H9 (cell line): ENCODE measurements at regions not wholly inside any gene's neighbourhood (a gene's known extent, or its start where the extent isn't known, plus 50 kb on each side); places are given as distances from the start of the nearest gene placed in this dataset.

Experiments used
- DNase-seq: peaks from one replicate; pipeline ENCODE4 v3.0.0-alpha.2; 2017
- H2AFZ ChIP-seq: one replicate; pipeline ENCODE4 v1.6.1; 2013; ENCODE audit warnings: mild to moderate bottlenecking, low read length, control low read depth, moderate library complexity
- H2AK5ac ChIP-seq: 2 replicates; pipeline ENCODE4 v1.6.1; 2013; ENCODE audit warnings: low read length, control low read depth, mixed read lengths; ENCODE audit not compliant: insufficient read length
- H2BK120ac ChIP-seq: one replicate; pipeline ENCODE4 v1.6.1; 2013; ENCODE audit warnings: low read depth, mild to moderate bottlenecking, low read length, control low read depth, inconsistent platforms; ENCODE audit not compliant: poor library complexity, severe bottlenecking
- H2BK12ac ChIP-seq: 2 replicates; pipeline ENCODE4 v1.6.1; 2013; ENCODE audit warnings: low read length, control low read depth, mixed read lengths, low read depth; ENCODE audit not compliant: insufficient read length
- H2BK15ac ChIP-seq: 2 replicates; pipeline ENCODE4 v1.6.1; 2013; ENCODE audit warnings: low read depth, low read length, control low read depth
- H2BK20ac ChIP-seq: one replicate; pipeline ENCODE4 v1.6.1; 2013; ENCODE audit warnings: low read depth, mild to moderate bottlenecking, low read length, control low read depth, inconsistent platforms; ENCODE audit not compliant: poor library complexity, severe bottlenecking
- H2BK5ac ChIP-seq: 2 replicates; pipeline ENCODE4 v1.6.1; 2013; ENCODE audit warnings: low read length, control low read depth, mixed read lengths; ENCODE audit not compliant: insufficient read length
- H3K14ac ChIP-seq: 2 replicates; pipeline ENCODE4 v1.6.1; 2013; ENCODE audit warnings: low read length, control low read depth; ENCODE audit not compliant: insufficient read depth
- H3K18ac ChIP-seq: 2 replicates; pipeline ENCODE4 v1.6.1; 2013; ENCODE audit warnings: low read depth, mild to moderate bottlenecking, mixed read lengths, low read length, control low read depth; ENCODE audit not compliant: insufficient read length
- H3K23ac ChIP-seq: 2 replicates; pipeline ENCODE4 v1.6.1; 2013; ENCODE audit warnings: low read length, control low read depth, mixed read lengths, low read depth; ENCODE audit not compliant: insufficient read length
- H3K23me2 ChIP-seq: 2 replicates; pipeline ENCODE4 v1.6.1; 2013; ENCODE audit warnings: low read depth, mild to moderate bottlenecking, mixed read lengths, low read length, control low read depth; ENCODE audit not compliant: insufficient read length, poor library complexity, severe bottlenecking
- H3K27ac ChIP-seq: 2 replicates; pipeline ENCODE4 v1.5.1; 2013; ENCODE audit warnings: low read length, control low read depth, mixed read lengths, low read depth; ENCODE audit not compliant: insufficient read length
- H3K27me3 ChIP-seq: 2 replicates; pipeline ENCODE4 v1.6.1; 2013; ENCODE audit warnings: low read length, control low read depth, inconsistent platforms; ENCODE audit not compliant: insufficient read depth
- H3K4ac ChIP-seq: 2 replicates; pipeline ENCODE4 v1.6.1; 2013; ENCODE audit warnings: low read depth, mild to moderate bottlenecking, control low read depth, inconsistent platforms, low read length, moderate library complexity
- H3K4me1 ChIP-seq: 2 replicates; pipeline ENCODE4 v1.6.1; 2013; ENCODE audit warnings: low read length, control low read depth, inconsistent platforms; ENCODE audit not compliant: insufficient read depth
- H3K4me2 ChIP-seq: 2 replicates; pipeline ENCODE4 v1.6.1; 2013; ENCODE audit warnings: low read length, control low read depth, mixed read lengths; ENCODE audit not compliant: insufficient read length, insufficient read depth
- H3K56ac ChIP-seq: 2 replicates; pipeline ENCODE4 v1.6.1; 2013; ENCODE audit warnings: low read depth, mild to moderate bottlenecking, mixed read lengths, low read length, control low read depth; ENCODE audit not compliant: insufficient read length
- H3K79me1 ChIP-seq: 2 replicates; pipeline ENCODE4 v1.6.1; 2013; ENCODE audit warnings: low read depth, mild to moderate bottlenecking, moderate library complexity, low read length, control low read depth, inconsistent platforms; ENCODE audit not compliant: insufficient read depth, poor library complexity, severe bottlenecking
- H3K79me2 ChIP-seq: 2 replicates; pipeline ENCODE4 v1.6.1; 2013; ENCODE audit warnings: low read length, control low read depth, inconsistent platforms; ENCODE audit not compliant: insufficient read depth
- H3K9ac ChIP-seq: 2 replicates; pipeline ENCODE4 v1.6.1; 2013; ENCODE audit warnings: low read length, control low read depth, mixed read lengths; ENCODE audit not compliant: insufficient read length; ENCODE audit errors: extremely low read depth
- H3K9me3 ChIP-seq: one replicate; pipeline ENCODE4 v1.6.1; 2013; ENCODE audit warnings: low read depth, low read length, inconsistent platforms; ENCODE audit not compliant: control insufficient read depth
- H3T11ph ChIP-seq: one replicate; pipeline ENCODE4 v1.6.1; 2013; ENCODE audit warnings: mild to moderate bottlenecking, low read length, control low read depth, inconsistent platforms
- H4K20me1 ChIP-seq: one replicate; pipeline ENCODE4 v1.6.1; 2013; ENCODE audit not compliant: control insufficient read depth, insufficient read length, insufficient read depth
- H4K5ac ChIP-seq: 2 replicates; pipeline ENCODE4 v1.6.1; 2013; ENCODE audit warnings: low read depth, mild to moderate bottlenecking, mixed read lengths, low read length, control low read depth; ENCODE audit not compliant: insufficient read length
- H4K8ac ChIP-seq: replicated peaks from 2 replicates; pipeline ENCODE4 v1.6.1; 2013; ENCODE audit warnings: low read length, control low read depth, mixed read lengths, low read depth; ENCODE audit not compliant: insufficient read length
- H4K91ac ChIP-seq: 2 replicates; pipeline ENCODE4 v1.6.1; 2013; ENCODE audit warnings: low read depth, mild to moderate bottlenecking, moderate library complexity, mixed read lengths, low read length, control low read depth; ENCODE audit not compliant: insufficient read length
- H3K27ac Mint-ChIP-seq, 3 experiments: 2 replicates in 2 of 3; 3 replicates in 1 of 3; pipeline ENCODE4 v1.8.0; 2020 to 2021; ENCODE audit warnings: mixed read lengths in 3 of 3, mild to moderate bottlenecking in 1 of 3, moderate library complexity in 1 of 3
- H3K27me3 Mint-ChIP-seq: 2 replicates; pipeline ENCODE4 v1.8.0; 2021; ENCODE audit warnings: low read depth, mild to moderate bottlenecking, moderate library complexity, mixed read lengths
- H3K36me3 Mint-ChIP-seq, 3 experiments: 2 replicates in 2 of 3; 3 replicates in 1 of 3; pipeline ENCODE4 v1.8.0; 2020 to 2021; ENCODE audit warnings: low read depth in 3 of 3, mixed read lengths in 3 of 3; ENCODE audit not compliant: insufficient read depth in 1 of 3
- H3K4me1 Mint-ChIP-seq, 2 experiments: 2 replicates each; pipeline ENCODE4 v1.8.0; 2020; ENCODE audit warnings: mixed read lengths in 2 of 2
- H3K4me3 Mint-ChIP-seq, 2 experiments: 2 replicates in 1 of 2; 3 replicates in 1 of 2; pipeline ENCODE4 v1.8.0; 2020 to 2021; ENCODE audit warnings: mild to moderate bottlenecking in 2 of 2, mixed read lengths in 2 of 2, moderate library complexity in 1 of 2
- H3K9me3 Mint-ChIP-seq, 2 experiments: 2 replicates in 1 of 2; 3 replicates in 1 of 2; pipeline ENCODE4 v1.8.0; 2020; ENCODE audit warnings: mild to moderate bottlenecking in 2 of 2, mixed read lengths in 2 of 2, moderate library complexity in 1 of 2
- CTCF ChIP-seq: fragments of 200-600 bp; sonication (generic); conservative IDR thresholded peaks from 3 replicates; pipeline ENCODE4 v1.8.0; 2021; ENCODE audit warnings: antibody characterized with exemption, mild to moderate bottlenecking
- WGBS: extraction: QIAGEN DNeasy Blood & Tissue Kit; methylation state at CpG from one replicate; pipeline ENCODE4 v1.1.7; 2013; ENCODE audit warnings: missing lambda C conversion rate, low lambda C conversion rate, mixed read lengths; ENCODE audit not compliant: insufficient read length; ENCODE audit errors: extremely low coverage; 5-methylcytosine and 5-hydroxymethylcytosine counted together

GRCh38 chr3:117218641-117219048, 509.1 kb downstream of the TUSC7 start:
- Histone ChIP-seq H2BK5ac (no peak overlapping the region), H2AK5ac (no peak overlapping the region), H3K4ac (no peak overlapping the region), H4K91ac (no peak overlapping the region), H3K79me1 (no peaks in the 10 kb centered on the region), H3K9me3 (no peaks in the 10 kb centered on the region), H3K79me2 (no peaks in the 10 kb centered on the region), H2BK20ac (no peak overlapping the region), H3K9ac (no peak overlapping the region), H3K27ac (no peak overlapping the region), H3K14ac (no peak overlapping the region), H2BK15ac (no peak overlapping the region), H2BK12ac (no peak overlapping the region), H3K18ac (no peak overlapping the region), H4K8ac (no peak overlapping the region), H3K23me2 (no peaks in the 10 kb centered on the region), H3K4me1 (no peaks in the 10 kb centered on the region), H3K4me2 (no peak overlapping the region), H3K56ac (no peak overlapping the region), H4K20me1 (no peaks in the 10 kb centered on the region), H4K5ac (no peak overlapping the region), H2BK120ac (no peak overlapping the region), H2AFZ (no peak overlapping the region), H3T11ph (no peak overlapping the region), H3K27me3 (no peaks in the 10 kb centered on the region), H3K23ac (no peak overlapping the region)
- no peak for DNase-seq
- H3K4me3 Mint-ChIP-seq, result no peak overlapping the region
- peaks cover 3% of the 10 kb centered on the region in 2 experiments for H3K4me1 Mint-ChIP-seq
- H3K9me3 Mint-ChIP-seq, result no peaks in the 10 kb centered on the region
- no peaks in the 10 kb centered on the region for H3K27me3 Mint-ChIP-seq
- no peak overlapping the region; a peak in 1 of 7 replicates for H3K27ac Mint-ChIP-seq
- no CpG with 5 or more reads among the region's 3 CpGs for WGBS
- no peaks in the 10 kb centered on the region for H3K36me3 Mint-ChIP-seq
- no peak for TF ChIP-seq CTCF
